T-helper 17 cell (primary cell): ENCODE measurements at regions not wholly inside any gene's neighbourhood (a gene's known extent, or its start where the extent isn't known, plus 50 kb on each side); places are given as distances from the start of the nearest gene placed in this dataset.

Source experiments
- ATAC-seq: fragments of 150-1000 bp; cut with Tn5 transposase; 2 replicates; pipeline ENCODE4 v1.10.0; 2021; ENCODE audit warnings: mild to moderate bottlenecking, moderate library complexity
- DNase-seq, 3 donors: peaks; one replicate each; pipeline versions ENCODE4 v3.0.0 to v3.0.0-alpha.2; 2020 to 2021
- H3K9me3 ChIP-seq: one replicate; pipeline ENCODE4 v1.7.0; 2013; ENCODE audit warnings: low read length, mild to moderate bottlenecking; ENCODE audit not compliant: control insufficient read depth, poor library complexity, severe bottlenecking
- H3K27ac Mint-ChIP-seq: one replicate; pipeline ENCODE4 v1.8.0; 2022; ENCODE audit warnings: mild to moderate bottlenecking, moderate library complexity, mixed read lengths
- H3K27me3 Mint-ChIP-seq: one replicate; pipeline ENCODE4 v1.8.0; 2022; ENCODE audit warnings: mixed read lengths
- H3K36me3 Mint-ChIP-seq: one replicate; pipeline ENCODE4 v1.8.0; 2022; ENCODE audit warnings: low read depth, mixed read lengths
- H3K4me1 Mint-ChIP-seq: one replicate; pipeline ENCODE4 v1.8.0; 2022; ENCODE audit warnings: mild to moderate bottlenecking, mixed read lengths
- H3K4me3 Mint-ChIP-seq: one replicate; pipeline ENCODE4 v1.8.0; 2022; ENCODE audit warnings: mild to moderate bottlenecking, moderate library complexity, mixed read lengths

DNA sequence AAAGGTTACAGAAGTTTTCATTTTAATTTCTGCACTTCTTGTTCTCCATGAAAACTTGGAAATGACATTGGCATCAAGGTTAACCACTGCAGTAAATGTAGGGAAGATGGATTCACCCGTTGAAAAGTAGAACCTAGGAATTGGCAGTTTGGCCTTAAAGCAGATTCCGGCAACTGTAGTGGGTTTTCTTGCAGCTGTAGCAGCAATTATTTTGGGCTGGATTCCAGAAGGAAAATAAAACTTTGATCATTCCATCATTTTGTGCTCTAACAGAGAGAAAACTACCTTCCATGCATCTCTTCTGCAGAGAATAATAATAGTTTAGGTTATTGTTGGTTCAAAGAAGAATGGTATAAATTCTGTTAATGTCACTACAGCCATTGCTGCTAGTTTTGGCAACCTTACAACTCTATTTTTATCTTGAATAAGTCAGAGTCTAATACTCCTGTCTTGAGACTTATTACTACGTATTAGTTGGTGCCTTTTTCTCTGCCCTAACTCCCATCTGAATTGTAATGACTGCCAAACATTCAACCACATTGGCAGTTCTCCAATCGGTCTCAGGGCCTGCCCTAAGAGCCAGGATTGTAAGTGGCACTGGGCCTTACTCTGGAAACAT is 178.1 kb upstream of the PIEZO2 start:
- Mint-ChIP-seq H3K4me3 (no peak overlapping the region), H3K4me1 (no peaks in the 10 kb centered on the region), H3K36me3 (no peaks in the 10 kb centered on the region), H3K27ac (no peak overlapping the region), H3K27me3 (peaks cover 5% of the 10 kb centered on the region)
- DNase-seq (no peak), ATAC-seq (no peak)
- no peaks in the 10 kb centered on the region for H3K9me3 ChIP-seq

DNA sequence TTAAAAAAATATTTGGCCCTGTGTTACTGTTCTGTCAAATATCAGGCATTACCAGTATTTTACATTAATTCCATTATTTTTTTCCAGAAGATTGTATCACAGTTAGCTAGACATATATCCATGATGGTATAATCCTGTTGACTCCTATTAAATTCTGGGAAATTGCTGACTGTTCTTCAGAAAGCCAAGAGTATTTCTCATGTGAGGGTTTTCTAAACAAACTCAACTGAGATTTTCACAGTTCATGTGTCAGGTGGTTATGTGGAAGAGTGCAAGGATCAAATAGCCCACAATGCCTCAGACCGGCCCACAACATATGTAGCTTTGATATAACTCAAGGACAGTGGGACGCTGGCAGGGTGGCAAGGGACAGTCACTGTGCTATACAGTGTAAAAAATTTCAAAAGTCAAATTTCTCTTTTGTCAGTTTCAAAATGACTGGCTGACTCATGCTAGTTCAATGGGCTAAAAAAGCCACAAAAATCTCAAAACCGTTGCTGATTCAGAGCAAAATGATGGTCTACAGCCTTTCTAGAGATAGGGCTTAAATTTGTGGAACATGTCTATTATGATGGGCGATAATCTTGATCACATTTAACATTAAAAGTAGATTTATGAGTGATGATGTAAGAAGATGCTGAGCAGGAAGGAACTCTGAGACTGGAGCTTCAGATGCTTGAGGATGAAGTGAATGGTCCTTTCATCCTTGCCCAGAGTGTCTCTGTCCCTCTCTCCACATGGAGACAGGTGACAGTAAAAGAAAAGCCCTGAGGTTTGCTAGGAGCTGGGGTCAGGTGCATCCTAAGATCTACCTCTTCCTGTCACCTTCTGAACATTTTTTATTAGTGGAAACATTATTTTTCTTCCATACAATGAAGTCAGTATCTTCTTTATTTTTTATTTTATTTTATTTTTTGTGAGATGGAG is 175.8 kb upstream of the PIEZO2 start:
- no peaks in the 10 kb centered on the region for H3K4me1 Mint-ChIP-seq
- no peak overlapping the region for H3K4me3 Mint-ChIP-seq

DNA sequence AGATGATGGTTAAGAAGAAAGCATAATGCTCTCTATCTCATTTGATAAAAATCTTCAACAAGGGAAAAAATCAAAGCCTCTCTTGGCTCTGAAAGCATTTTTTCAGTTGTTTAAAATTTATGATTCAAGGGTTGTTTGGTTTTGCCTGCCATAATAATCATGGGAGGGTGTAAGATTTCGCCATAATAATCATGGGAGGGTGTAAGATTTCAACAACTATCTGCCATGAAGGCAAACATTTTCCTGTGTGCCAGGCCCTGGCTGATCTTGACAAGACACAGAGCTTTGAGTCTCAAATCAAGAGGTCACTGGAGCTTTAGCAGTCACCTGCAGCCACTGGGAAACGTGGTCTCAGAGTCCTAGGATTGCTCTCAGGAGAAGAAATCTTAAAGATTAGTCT is 175.1 kb upstream of the PIEZO2 start:
- H3K36me3 Mint-ChIP-seq = no peaks in the 10 kb centered on the region
- ATAC-seq = no peak
- DNase-seq = no peak
- peaks cover 12% of the 10 kb centered on the region for H3K27me3 Mint-ChIP-seq
- no peaks in the 10 kb centered on the region for H3K9me3 ChIP-seq
- H3K27ac Mint-ChIP-seq = no peak overlapping the region
- H3K4me1 Mint-ChIP-seq = no peaks in the 10 kb centered on the region
- no peak overlapping the region for H3K4me3 Mint-ChIP-seq

More for the DNA sequence above, 175.8 kb upstream of the PIEZO2 start:
- Mint-ChIP-seq H3K27me3 (peaks cover 6% of the 10 kb centered on the region), H3K36me3 (no peaks in the 10 kb centered on the region), H3K27ac (no peak overlapping the region)
- DNase-seq (no peak), ATAC-seq (no peak)
- H3K9me3 ChIP-seq = no peaks in the 10 kb centered on the region

DNA sequence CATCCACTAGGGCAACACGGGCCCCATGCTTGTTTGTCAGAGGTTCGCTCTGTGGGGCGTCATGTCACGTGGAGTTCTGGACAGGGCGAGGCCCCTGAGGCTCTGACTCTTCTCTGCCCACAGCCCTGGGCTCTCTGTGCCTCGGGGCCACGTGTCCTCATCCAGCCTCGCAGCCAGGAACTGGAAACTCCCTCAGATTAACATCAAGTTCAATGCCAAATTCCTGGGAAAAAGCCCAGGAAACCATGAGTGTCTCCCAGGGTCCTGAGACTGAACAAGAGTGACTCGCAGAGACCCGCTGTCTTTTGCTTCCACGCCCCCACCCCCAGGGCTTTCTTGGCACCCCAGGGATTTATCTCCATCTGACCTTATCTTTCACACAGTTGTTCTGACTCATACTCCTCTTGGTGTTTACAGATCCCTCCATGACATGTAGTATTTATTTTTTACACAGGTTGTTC is 174.0 kb upstream of the PIEZO2 start:
- no peak for DNase-seq

DNA sequence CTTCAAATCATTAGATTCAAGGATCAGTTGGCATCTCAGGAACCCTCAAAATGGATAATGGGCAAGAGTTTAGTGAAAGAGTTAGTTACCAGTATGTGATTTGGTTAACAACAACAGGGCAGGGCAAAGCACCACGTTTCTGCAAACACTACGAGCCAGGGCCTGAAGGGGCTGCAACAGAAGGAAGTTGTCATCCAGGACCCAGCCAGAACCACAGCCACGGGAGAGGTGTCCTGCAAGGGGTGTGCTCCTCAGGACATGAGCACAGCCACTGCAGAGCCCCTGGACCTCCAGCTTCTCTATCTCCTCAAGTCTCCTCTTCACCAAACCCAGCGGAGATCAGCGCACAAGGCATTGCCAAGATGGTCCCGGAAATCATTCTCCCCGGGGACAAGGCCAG is 173.3 kb upstream of the PIEZO2 start:
- no peak overlapping the region for H3K4me3 Mint-ChIP-seq
- H3K4me1 Mint-ChIP-seq = no peaks in the 10 kb centered on the region
- no peak for ATAC-seq
- H3K27me3 Mint-ChIP-seq = peaks cover 12% of the 10 kb centered on the region
- H3K9me3 ChIP-seq = no peaks in the 10 kb centered on the region
- H3K27ac Mint-ChIP-seq = no peak overlapping the region
- no peaks in the 10 kb centered on the region for H3K36me3 Mint-ChIP-seq
- DNase-seq = no peak

More for the DNA sequence above, 174.0 kb upstream of the PIEZO2 start:
- no peak overlapping the region for H3K4me3 Mint-ChIP-seq
- no peaks in the 10 kb centered on the region for H3K9me3 ChIP-seq
- H3K36me3 Mint-ChIP-seq = no peaks in the 10 kb centered on the region
- peaks cover 12% of the 10 kb centered on the region for H3K27me3 Mint-ChIP-seq
- no peaks in the 10 kb centered on the region for H3K4me1 Mint-ChIP-seq
- H3K27ac Mint-ChIP-seq = no peak overlapping the region
- no peak for ATAC-seq

DNA sequence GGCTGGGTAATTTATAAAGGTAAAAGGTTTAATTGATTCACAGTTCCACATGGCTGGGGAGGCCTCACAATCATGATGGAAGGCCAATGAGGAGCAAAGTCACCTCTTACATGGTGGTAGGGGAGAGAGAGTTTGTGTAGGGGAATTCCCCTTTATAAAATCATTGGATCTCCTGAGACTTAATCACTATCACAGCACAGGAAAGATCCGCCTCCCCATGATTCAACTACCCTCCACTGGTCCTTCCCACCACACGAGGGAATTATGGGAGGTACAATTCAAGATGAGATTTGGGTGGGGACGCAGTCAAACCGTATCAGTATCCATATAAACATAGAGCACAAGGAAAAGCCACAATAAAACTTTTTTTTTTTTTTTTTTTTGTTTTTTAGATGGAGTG is 172.6 kb upstream of the PIEZO2 start:
- no peaks in the 10 kb centered on the region for H3K36me3 Mint-ChIP-seq
- no peaks in the 10 kb centered on the region for H3K9me3 ChIP-seq
- ATAC-seq (no peak), DNase-seq (no peak)
- H3K27me3 Mint-ChIP-seq = peaks cover 12% of the 10 kb centered on the region
- no peak overlapping the region for H3K27ac Mint-ChIP-seq
- no peak overlapping the region for H3K4me3 Mint-ChIP-seq
- no peaks in the 10 kb centered on the region for H3K4me1 Mint-ChIP-seq

DNA sequence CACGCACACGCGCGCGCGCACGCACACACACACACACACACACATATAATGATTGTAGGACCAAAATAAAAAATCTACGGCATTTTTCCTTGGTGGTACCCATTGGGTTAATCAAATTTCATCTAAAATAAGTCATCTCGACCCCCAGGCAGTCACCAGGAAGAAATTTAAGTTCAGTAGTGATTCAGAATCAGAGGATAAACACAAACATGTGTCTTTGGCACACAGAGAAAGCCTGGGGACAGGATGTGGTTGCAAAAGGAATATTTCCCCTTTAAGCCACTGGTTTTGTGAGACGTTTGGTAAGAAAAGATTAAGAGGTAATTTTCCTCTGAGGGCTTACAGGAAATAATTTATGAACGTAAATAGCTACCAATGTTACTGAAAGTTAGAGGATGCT is 171.6 kb upstream of the PIEZO2 start:
- no peak for ATAC-seq
- no peaks in the 10 kb centered on the region for H3K9me3 ChIP-seq
- Mint-ChIP-seq H3K4me1 (no peaks in the 10 kb centered on the region), H3K4me3 (no peak overlapping the region), H3K27me3 (peaks cover 12% of the 10 kb centered on the region), H3K27ac (no peak overlapping the region), H3K36me3 (no peaks in the 10 kb centered on the region)
- no peak for DNase-seq

DNA sequence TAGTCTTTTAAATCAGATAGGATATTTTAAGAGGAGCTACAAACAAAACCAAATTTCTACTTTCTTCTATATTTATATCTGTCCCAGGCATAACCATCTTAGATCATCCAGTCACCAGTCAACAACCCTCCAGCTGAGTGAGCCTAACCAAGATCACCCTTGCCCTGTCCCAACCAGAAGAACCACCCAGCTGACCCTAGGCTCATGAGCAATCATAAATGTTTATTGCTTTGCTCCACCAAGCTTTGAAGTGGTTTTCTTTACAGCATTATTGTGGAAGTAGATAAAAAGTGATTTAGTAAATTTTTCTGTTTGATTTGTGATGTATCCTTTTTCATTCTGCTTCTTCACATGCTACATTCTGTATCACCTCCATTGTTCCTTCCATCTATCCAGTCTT is 167.2 kb upstream of the PIEZO2 start:
- ATAC-seq (no peak), DNase-seq (no peak)
- Mint-ChIP-seq H3K4me3 (no peak overlapping the region), H3K27ac (no peak overlapping the region), H3K36me3 (no peaks in the 10 kb centered on the region), H3K27me3 (peaks cover 20% of the 10 kb centered on the region), H3K4me1 (no peaks in the 10 kb centered on the region)
- no peaks in the 10 kb centered on the region for H3K9me3 ChIP-seq

DNA sequence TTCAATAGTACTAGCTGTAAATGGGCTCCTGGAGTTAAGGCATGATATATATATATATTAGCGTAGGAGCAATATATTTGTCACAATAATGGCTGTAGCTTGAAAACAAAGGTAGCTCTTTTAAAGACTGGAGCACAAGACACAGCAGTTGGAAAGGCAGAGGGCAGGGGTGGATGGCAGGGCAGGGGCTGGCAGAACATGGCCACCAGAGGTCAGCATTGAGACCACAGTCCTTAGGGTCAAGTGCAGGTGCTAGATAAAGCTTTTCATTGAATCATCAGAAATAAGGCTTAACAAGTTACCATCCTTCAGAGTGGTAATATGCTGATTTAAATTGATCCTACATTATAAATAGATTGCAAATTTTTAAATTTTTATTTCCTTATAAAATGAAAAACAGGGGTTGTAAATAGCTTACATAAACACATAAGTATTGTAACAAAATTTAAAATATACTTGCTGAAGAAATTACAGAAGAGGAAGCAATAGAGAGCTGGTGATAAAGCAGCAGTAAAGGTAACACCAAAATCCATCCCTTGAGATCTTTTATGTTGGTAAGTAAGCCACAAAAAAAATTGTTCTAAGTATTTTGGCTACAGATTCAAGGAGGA is 161.2 kb upstream of the PIEZO2 start:
- no peak overlapping the region for H3K27ac Mint-ChIP-seq
- H3K36me3 Mint-ChIP-seq = no peaks in the 10 kb centered on the region
- peaks cover 13% of the 10 kb centered on the region for H3K27me3 Mint-ChIP-seq
- no peak overlapping the region for H3K4me3 Mint-ChIP-seq
- ATAC-seq (no peak), DNase-seq (no peak)
- H3K9me3 ChIP-seq = no peaks in the 10 kb centered on the region
- H3K4me1 Mint-ChIP-seq = peaks cover 7% of the 10 kb centered on the region

DNA sequence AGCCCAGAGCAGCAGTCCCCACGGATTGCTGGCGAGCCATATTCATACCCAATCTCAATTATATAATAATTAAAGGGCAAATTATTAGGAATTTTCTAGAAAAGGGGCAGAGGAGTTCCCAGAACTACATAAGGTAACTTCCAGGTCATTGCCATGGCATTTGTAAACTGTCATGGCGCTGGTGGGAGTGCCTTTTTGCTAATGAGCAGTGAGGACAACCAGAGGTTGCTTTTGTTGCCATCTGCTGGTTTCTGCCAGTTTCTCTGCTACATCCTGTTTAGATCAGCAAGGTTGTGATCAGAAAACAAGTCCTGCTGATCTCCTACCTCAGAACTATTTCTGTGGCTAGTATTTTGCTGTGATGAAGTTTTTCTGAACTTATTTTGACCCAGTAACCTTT is 159.8 kb upstream of the PIEZO2 start:
- Mint-ChIP-seq H3K27ac (no peak overlapping the region), H3K4me1 (peaks cover 7% of the 10 kb centered on the region), H3K36me3 (no peaks in the 10 kb centered on the region), H3K27me3 (peaks cover 10% of the 10 kb centered on the region), H3K4me3 (no peak overlapping the region)
- ATAC-seq (no peak), DNase-seq (no peak)
- H3K9me3 ChIP-seq = no peaks in the 10 kb centered on the region

DNA sequence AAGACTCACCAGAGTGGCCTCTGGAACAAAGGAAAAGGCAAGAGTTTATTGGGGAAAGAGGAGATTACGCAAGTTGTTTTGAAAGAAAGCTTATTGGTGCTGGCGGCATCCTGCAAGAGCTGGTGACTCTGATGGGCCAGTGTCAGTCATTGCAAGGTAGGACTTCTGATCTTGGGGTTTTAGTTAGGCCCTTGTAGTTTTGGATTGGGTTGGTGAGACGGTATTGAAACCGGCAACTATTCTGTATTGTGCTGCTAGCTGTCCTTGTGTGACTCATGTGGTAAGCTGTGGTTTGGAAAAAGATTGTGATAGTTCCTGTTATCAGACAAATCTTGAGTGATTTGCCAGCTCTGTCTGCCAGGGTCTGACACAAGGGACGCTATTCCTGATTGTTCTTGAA is 159.1 kb upstream of the PIEZO2 start:
- Mint-ChIP-seq H3K4me3 (no peak overlapping the region), H3K4me1 (peaks cover 7% of the 10 kb centered on the region), H3K36me3 (no peaks in the 10 kb centered on the region), H3K27ac (no peak overlapping the region), H3K27me3 (peaks cover 6% of the 10 kb centered on the region)
- DNase-seq (no peak), ATAC-seq (no peak)
- H3K9me3 ChIP-seq = no peaks in the 10 kb centered on the region

DNA sequence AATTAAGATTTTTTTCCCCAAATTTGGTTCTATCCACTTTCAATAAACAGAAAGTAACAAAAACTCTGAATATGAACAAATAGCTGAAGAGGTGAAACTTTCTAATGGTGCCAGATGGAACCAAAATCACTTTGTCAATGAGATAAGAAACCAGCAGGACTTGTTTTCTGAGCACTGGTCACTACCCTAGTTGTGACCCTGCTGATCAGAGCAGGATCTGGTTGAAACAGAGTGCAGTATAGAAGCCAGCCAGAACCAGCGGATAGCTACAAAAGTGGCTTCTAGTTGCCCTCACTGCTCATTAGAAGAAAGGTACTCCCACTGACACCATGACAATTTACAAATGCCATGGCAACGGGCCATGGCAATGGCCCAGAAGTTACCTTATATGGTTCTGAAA is 158.3 kb upstream of the PIEZO2 start:
- ATAC-seq (no peak), DNase-seq (no peak)
- Mint-ChIP-seq H3K36me3 (no peaks in the 10 kb centered on the region), H3K4me3 (no peak overlapping the region), H3K4me1 (peaks cover 7% of the 10 kb centered on the region), H3K27me3 (peaks cover 3% of the 10 kb centered on the region), H3K27ac (no peak overlapping the region)
- H3K9me3 ChIP-seq = no peaks in the 10 kb centered on the region

DNA sequence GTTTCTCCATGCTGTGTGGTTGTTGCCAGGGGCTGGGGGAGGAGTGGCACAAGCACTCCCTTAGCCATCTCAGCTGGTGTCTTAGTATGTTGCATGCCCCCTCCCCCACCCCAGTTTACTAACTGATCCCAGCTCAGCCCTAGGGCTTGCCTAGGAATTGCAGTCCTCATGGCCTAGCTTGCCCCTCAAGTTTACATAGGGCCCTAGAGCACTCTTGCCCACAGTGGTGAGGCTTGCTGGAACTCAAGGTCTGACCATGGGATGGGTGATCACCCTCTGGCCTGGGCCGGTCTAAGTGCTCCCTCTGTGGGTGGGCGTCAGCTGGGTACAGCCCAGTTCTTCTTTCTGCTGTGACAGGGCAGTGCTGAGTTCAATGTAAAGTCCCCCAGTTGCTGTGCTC is 156.1 kb upstream of the PIEZO2 start:
- H3K4me1 Mint-ChIP-seq = peaks cover 7% of the 10 kb centered on the region
- no peak for ATAC-seq
- H3K36me3 Mint-ChIP-seq = peaks cover 2% of the 10 kb centered on the region
- no peak for DNase-seq
- H3K4me3 Mint-ChIP-seq = no peak overlapping the region
- H3K27me3 Mint-ChIP-seq = no peaks in the 10 kb centered on the region
- no peak overlapping the region for H3K27ac Mint-ChIP-seq
- H3K9me3 ChIP-seq = no peaks in the 10 kb centered on the region
